IMR-90 (cell line): ENCODE measurements at regions not wholly inside any gene's neighbourhood (a gene's known extent, or its start where the extent isn't known, plus 50 kb on each side); places are given as distances from the start of the nearest gene placed in this dataset.

Experiments
- ATAC-seq: fragments of 200-7000 bp; cut with Tn5 transposase; 2 replicates; pipeline ENCODE4 v1.9.1; 2020; ENCODE audit warnings: low read depth, mild to moderate bottlenecking, moderate library complexity
- BruUV-seq: library from RNA; stranded (reverse); fragments of 400-500 nt; replicated peaks from 2 replicates; lab custom pipeline; 2021; lab: Mats Ljungman, UMichigan
- CTCF ChIA-PET: fragments of 300-600 bp; formaldehyde crosslinking; extraction: SDS; loops from one replicate; lab custom pipeline; 2021; ENCODE audit warnings: antibody characterized with exemption; lab: Yijun Ruan, JAX
- POLR2A ChIA-PET: fragments of 300-600 bp; sonication (Branson Sonifier 250); formaldehyde crosslinking; loops from one replicate; lab custom pipeline; 2022; ENCODE audit warnings: antibody characterized with exemption; ENCODE audit not compliant: unreplicated experiment; lab: Charles Lee
- DNase-seq: peaks from one replicate; pipeline ENCODE4 v3.0.0; 2013
- H2AFZ ChIP-seq: replicated peaks from 2 replicates; pipeline ENCODE3; 2013; ENCODE audit warnings: low read length, mild to moderate bottlenecking; ENCODE audit not compliant: poor library complexity
- H2AK5ac ChIP-seq: 2 replicates; pipeline ENCODE4 v1.6.1; 2013; ENCODE audit warnings: low read depth, low read length, inconsistent platforms
- H2AK9ac ChIP-seq: replicated peaks from 2 replicates; pipeline ENCODE3; 2013; ENCODE audit warnings: mild to moderate bottlenecking, low read depth, low read length, moderate library complexity; ENCODE audit not compliant: poor library complexity
- H2BK120ac ChIP-seq: 2 replicates; pipeline ENCODE4 v1.6.1; 2013; ENCODE audit warnings: low read depth, low read length, inconsistent platforms
- H2BK15ac ChIP-seq: 3 replicates; pipeline ENCODE4 v1.6.1; 2013; ENCODE audit warnings: low read depth, low read length, inconsistent platforms
- H2BK20ac ChIP-seq: 2 replicates; pipeline ENCODE4 v1.6.1; 2013; ENCODE audit warnings: low read depth, mild to moderate bottlenecking, inconsistent platforms, low read length, moderate library complexity
- H2BK5ac ChIP-seq: 2 replicates; pipeline ENCODE4 v1.6.1; 2013; ENCODE audit warnings: mild to moderate bottlenecking, low read depth, low read length, inconsistent platforms; ENCODE audit not compliant: poor library complexity, severe bottlenecking
- H3K14ac ChIP-seq: replicated peaks from 2 replicates; pipeline ENCODE4 v1.6.1; 2013; ENCODE audit warnings: low read depth, low read length, inconsistent platforms
- H3K18ac ChIP-seq: 2 replicates; pipeline ENCODE4 v1.6.1; 2013; ENCODE audit warnings: low read depth, low read length, control low read depth
- H3K23ac ChIP-seq: 2 replicates; pipeline ENCODE4 v1.6.1; 2013; ENCODE audit warnings: low read depth, low read length, inconsistent platforms
- H3K27ac ChIP-seq: 2 replicates; pipeline ENCODE4 v1.5.1; 2013; ENCODE audit warnings: mild to moderate bottlenecking, control low read depth, low read length; ENCODE audit not compliant: insufficient read depth
- H3K27me3 ChIP-seq: 2 replicates; pipeline ENCODE4 v1.6.1; 2013; ENCODE audit warnings: low read length; ENCODE audit not compliant: control insufficient read depth, insufficient read depth
- H3K36me3 ChIP-seq: 2 replicates; pipeline ENCODE4 v1.6.1; 2013; ENCODE audit warnings: low read length, mixed read lengths; ENCODE audit not compliant: control insufficient read depth, insufficient read depth
- H3K4ac ChIP-seq: 2 replicates; pipeline ENCODE4 v1.6.1; 2013; ENCODE audit warnings: low read depth, low read length, inconsistent platforms
- H3K4me1 ChIP-seq: 2 replicates; pipeline ENCODE4 v1.6.1; 2013; ENCODE audit warnings: low read length, mixed read lengths; ENCODE audit not compliant: control insufficient read depth, insufficient read depth
- H3K4me2 ChIP-seq: 2 replicates; pipeline ENCODE4 v1.6.1; 2013; ENCODE audit warnings: low read depth, mild to moderate bottlenecking, control low read depth, low read length, moderate library complexity
- H3K4me3 ChIP-seq: 2 replicates; pipeline ENCODE4 v1.5.1; 2013; ENCODE audit warnings: low read depth, mild to moderate bottlenecking, control low read depth, low read length, moderate library complexity; ENCODE audit not compliant: insufficient read depth
- H3K56ac ChIP-seq: 2 replicates; pipeline ENCODE4 v1.6.1; 2013; ENCODE audit warnings: low read length, inconsistent platforms; ENCODE audit not compliant: insufficient read depth; ENCODE audit errors: extremely low read depth
- H3K79me1 ChIP-seq, 2 experiments: 2 replicates each; pipeline ENCODE4 v1.6.1; 2013; ENCODE audit warnings: low read length in 2 of 2, inconsistent platforms in 1 of 2, low read depth in 1 of 2
- H3K9ac ChIP-seq: 2 replicates; pipeline ENCODE4 v1.6.1; 2013; ENCODE audit warnings: low read depth, low read length, control low read depth
- H3K9me1 ChIP-seq: 2 replicates; pipeline ENCODE4 v1.6.1; 2013; ENCODE audit warnings: low read length, inconsistent platforms; ENCODE audit not compliant: insufficient read depth
- H3K9me3 ChIP-seq: 2 replicates; pipeline ENCODE4 v1.6.1; 2013; ENCODE audit warnings: low read length; ENCODE audit not compliant: control insufficient read depth, insufficient read depth
- H4K20me1 ChIP-seq: 2 replicates; pipeline ENCODE4 v1.6.1; 2013; ENCODE audit warnings: low read length, inconsistent platforms; ENCODE audit not compliant: insufficient read depth
- H4K5ac ChIP-seq: 2 replicates; pipeline ENCODE4 v1.6.1; 2013; ENCODE audit warnings: mild to moderate bottlenecking, low read depth, low read length, control low read depth
- H4K8ac ChIP-seq, 2 experiments: 2 replicates each; pipeline ENCODE4 v1.6.1; 2013; ENCODE audit warnings: low read depth in 2 of 2, low read length in 2 of 2, control low read depth in 1 of 2, inconsistent platforms in 1 of 2
- H4K91ac ChIP-seq: 2 replicates; pipeline ENCODE4 v1.6.1; 2013; ENCODE audit warnings: low read depth, low read length, inconsistent platforms; ENCODE audit not compliant: insufficient read depth
- BHLHE40 ChIP-seq: fragments of 150-350 bp; IDR thresholded peaks from 2 replicates; pipeline ENCODE4 v1.6.1; 2016; ENCODE audit warnings: mild to moderate bottlenecking, low read depth, low read length
- CEBPB ChIP-seq: IDR thresholded peaks from 2 replicates; pipeline ENCODE4 v1.6.1; 2012; ENCODE audit warnings: low read depth, low read length, improper control_type of control experiment
- CHD1 ChIP-seq: IDR thresholded peaks from 2 replicates; pipeline ENCODE4 v1.6.1; 2012; ENCODE audit warnings: low read depth, low read length, improper control_type of control experiment
- MAFK ChIP-seq: IDR thresholded peaks from 2 replicates; pipeline ENCODE4 v1.6.1; 2012; ENCODE audit warnings: low read depth, low read length, improper control_type of control experiment
- MAZ ChIP-seq: IDR thresholded peaks from 2 replicates; pipeline ENCODE4 v1.6.1; 2012; ENCODE audit warnings: low read depth, mild to moderate bottlenecking, low read length, improper control_type of control experiment, moderate library complexity, borderline replicate concordance
- MXI1 ChIP-seq: IDR thresholded peaks from 2 replicates; pipeline ENCODE4 v1.6.1; 2012; ENCODE audit warnings: low read depth, mild to moderate bottlenecking, low read length, moderate library complexity, borderline replicate concordance
- NFE2L2 ChIP-seq: fragments of 150-350 bp; IDR thresholded peaks from 2 replicates; pipeline ENCODE4 v1.6.1; 2016; ENCODE audit warnings: low read depth, mild to moderate bottlenecking, low read length
- POLR2A ChIP-seq: IDR thresholded peaks from 2 replicates; pipeline ENCODE4 v1.6.1; 2012; ENCODE audit warnings: mild to moderate bottlenecking, low read depth, low read length
- RCOR1 ChIP-seq: IDR thresholded peaks from 2 replicates; pipeline ENCODE4 v1.6.1; 2012; ENCODE audit warnings: mild to moderate bottlenecking, low read length, improper control_type of control experiment; ENCODE audit not compliant: insufficient replicate concordance
- RFX5 ChIP-seq: IDR thresholded peaks from 2 replicates; pipeline ENCODE4 v1.8.0; 2012; ENCODE audit warnings: low read depth, mild to moderate bottlenecking, low read length, moderate library complexity
- SMC3 ChIP-seq: fragments of 150-350 bp; IDR thresholded peaks from 2 replicates; pipeline ENCODE4 v1.6.1; 2016; ENCODE audit warnings: low read depth, mild to moderate bottlenecking, antibody characterized with exemption, low read length, moderate library complexity
- WGBS, 2 experiments: methylation state at CpG; one replicate each; pipeline versions ENCODE4 v1.1.5 to v1.1.7; 2013; ENCODE audit warnings: missing lambda C conversion rate in 2 of 2; ENCODE audit not compliant: insufficient read length in 1 of 2; ENCODE audit errors: extremely low coverage in 2 of 2; 5-methylcytosine and 5-hydroxymethylcytosine counted together
- dilution Hi-C: fragments of 300-500 bp; cut with HindIII; formaldehyde crosslinking; loops from one replicate; pipeline ENCODE4 v1.14.3; 2018; ENCODE audit warnings: low sequenced_read_pairs; ENCODE audit not compliant: unreplicated experiment
- in situ Hi-C: fragments of 300-500 bp; cut with MboI; formaldehyde crosslinking; loops from 3 replicates; pipeline ENCODE4 v1.14.3; 2019; ENCODE audit warnings: low sequenced_read_pairs, inconsistent platforms, mixed read lengths
- intact Hi-C: fragments of 100-400 bp; cut with micrococcal nuclease; formaldehyde crosslinking; loops from 2 replicates; pipeline ENCODE4 v1.10.0; 2022
- TF ChIP-seq, protein P1 (sequence below): fragments of 150-350 bp; IDR thresholded peaks from 2 replicates; pipeline ENCODE4 v1.6.1; 2016; ENCODE audit warnings: low read depth, mild to moderate bottlenecking, low read length, moderate library complexity, borderline replicate concordance
- TF ChIP-seq, protein P2 (sequence below): conservative IDR thresholded peaks from 2 replicates; pipeline ENCODE4 v1.5.1; 2012; ENCODE audit warnings: mild to moderate bottlenecking, low read depth, low read length, improper control_type of control experiment
- TF ChIP-seq, protein P3 (sequence below): fragments of 150-350 bp; IDR thresholded peaks from 2 replicates; pipeline ENCODE4 v1.6.1; 2017; ENCODE audit warnings: mild to moderate bottlenecking, antibody characterized with exemption, low read length, low read depth

DNA sequence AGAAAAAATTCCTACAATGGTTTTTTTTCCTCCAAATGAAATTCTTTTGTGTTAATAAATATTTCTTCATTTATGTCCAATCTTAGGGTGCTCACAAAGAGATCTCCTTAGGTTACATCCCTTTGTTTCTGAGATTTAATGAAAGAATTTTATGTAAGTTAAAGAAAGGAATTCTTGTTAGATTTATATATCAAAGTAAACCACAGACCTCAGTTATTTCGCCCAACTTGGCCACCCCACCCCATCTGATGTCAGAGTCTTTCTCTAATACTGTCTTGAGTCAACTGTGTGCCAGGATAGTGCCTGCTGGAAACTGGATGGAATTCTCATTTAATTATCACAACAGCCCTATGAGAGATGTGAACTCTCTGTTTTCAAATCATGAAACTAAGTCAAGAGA, 259.9 kb downstream of the OPA1 start:
- ATAC-seq: no peak
- no peaks in the 10 kb centered on the region for H3K4me1 ChIP-seq
- H3K79me1 ChIP-seq: no peaks in the 10 kb centered on the region
- H2BK120ac ChIP-seq: no peak overlapping the region
- intact Hi-C loops: no loop called here
- no peak overlapping the region for H3K56ac ChIP-seq
- POLR2A ChIA-PET: no interaction called here
- TF ChIP-seq MXI1: no peak
- no peak for TF ChIP-seq MAZ
- TF ChIP-seq, protein P1, sequence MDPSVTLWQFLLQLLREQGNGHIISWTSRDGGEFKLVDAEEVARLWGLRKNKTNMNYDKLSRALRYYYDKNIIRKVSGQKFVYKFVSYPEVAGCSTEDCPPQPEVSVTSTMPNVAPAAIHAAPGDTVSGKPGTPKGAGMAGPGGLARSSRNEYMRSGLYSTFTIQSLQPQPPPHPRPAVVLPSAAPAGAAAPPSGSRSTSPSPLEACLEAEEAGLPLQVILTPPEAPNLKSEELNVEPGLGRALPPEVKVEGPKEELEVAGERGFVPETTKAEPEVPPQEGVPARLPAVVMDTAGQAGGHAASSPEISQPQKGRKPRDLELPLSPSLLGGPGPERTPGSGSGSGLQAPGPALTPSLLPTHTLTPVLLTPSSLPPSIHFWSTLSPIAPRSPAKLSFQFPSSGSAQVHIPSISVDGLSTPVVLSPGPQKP: no peak
- TF ChIP-seq NFE2L2: no peak
- TF ChIP-seq RCOR1: no peak
- no peak for TF ChIP-seq CHD1
- TF ChIP-seq POLR2A: no peak
- no peak for TF ChIP-seq CEBPB
- TF ChIP-seq, protein P2, sequence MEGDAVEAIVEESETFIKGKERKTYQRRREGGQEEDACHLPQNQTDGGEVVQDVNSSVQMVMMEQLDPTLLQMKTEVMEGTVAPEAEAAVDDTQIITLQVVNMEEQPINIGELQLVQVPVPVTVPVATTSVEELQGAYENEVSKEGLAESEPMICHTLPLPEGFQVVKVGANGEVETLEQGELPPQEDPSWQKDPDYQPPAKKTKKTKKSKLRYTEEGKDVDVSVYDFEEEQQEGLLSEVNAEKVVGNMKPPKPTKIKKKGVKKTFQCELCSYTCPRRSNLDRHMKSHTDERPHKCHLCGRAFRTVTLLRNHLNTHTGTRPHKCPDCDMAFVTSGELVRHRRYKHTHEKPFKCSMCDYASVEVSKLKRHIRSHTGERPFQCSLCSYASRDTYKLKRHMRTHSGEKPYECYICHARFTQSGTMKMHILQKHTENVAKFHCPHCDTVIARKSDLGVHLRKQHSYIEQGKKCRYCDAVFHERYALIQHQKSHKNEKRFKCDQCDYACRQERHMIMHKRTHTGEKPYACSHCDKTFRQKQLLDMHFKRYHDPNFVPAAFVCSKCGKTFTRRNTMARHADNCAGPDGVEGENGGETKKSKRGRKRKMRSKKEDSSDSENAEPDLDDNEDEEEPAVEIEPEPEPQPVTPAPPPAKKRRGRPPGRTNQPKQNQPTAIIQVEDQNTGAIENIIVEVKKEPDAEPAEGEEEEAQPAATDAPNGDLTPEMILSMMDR: no peak
- TF ChIP-seq SMC3: no peak
- TF ChIP-seq BHLHE40: no peak
- no peak for TF ChIP-seq RFX5
- no peak for TF ChIP-seq MAFK
- TF ChIP-seq, protein P3, sequence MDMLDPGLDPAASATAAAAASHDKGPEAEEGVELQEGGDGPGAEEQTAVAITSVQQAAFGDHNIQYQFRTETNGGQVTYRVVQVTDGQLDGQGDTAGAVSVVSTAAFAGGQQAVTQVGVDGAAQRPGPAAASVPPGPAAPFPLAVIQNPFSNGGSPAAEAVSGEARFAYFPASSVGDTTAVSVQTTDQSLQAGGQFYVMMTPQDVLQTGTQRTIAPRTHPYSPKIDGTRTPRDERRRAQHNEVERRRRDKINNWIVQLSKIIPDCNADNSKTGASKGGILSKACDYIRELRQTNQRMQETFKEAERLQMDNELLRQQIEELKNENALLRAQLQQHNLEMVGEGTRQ: no peak
- no peak overlapping the region for H3K4me2 ChIP-seq
- H3K14ac ChIP-seq: no peak overlapping the region
- no peaks in the 10 kb centered on the region for H3K9me3 ChIP-seq
- in situ Hi-C loops: no loop called here
- peaks cover 36% of the 10 kb centered on the region for H3K27me3 ChIP-seq
- H2AK5ac ChIP-seq: no peak overlapping the region
- no peak overlapping the region for H3K4ac ChIP-seq
- H2BK15ac ChIP-seq: no peak overlapping the region
- CTCF ChIA-PET: no interaction called here
- H4K20me1 ChIP-seq: no peaks in the 10 kb centered on the region
- H3K9me1 ChIP-seq: no peaks in the 10 kb centered on the region
- no TSS peak for BruUV-seq
- H4K91ac ChIP-seq: no peak overlapping the region
- H3K23ac ChIP-seq: no peak overlapping the region
- H4K5ac ChIP-seq: no peak overlapping the region
- WGBS, 2 experiments: no CpG with 5 or more reads among the region's 1 CpG
- no peak for DNase-seq
- no peak overlapping the region for H2BK20ac ChIP-seq
- H3K27ac ChIP-seq: no peak overlapping the region
- H3K36me3 ChIP-seq: no peaks in the 10 kb centered on the region
- no peak overlapping the region for H2AK9ac ChIP-seq
- no peak overlapping the region for H3K18ac ChIP-seq
- H4K8ac ChIP-seq: no peak overlapping the region
- no peak overlapping the region for H2BK5ac ChIP-seq
- H2AFZ ChIP-seq: no peak overlapping the region
- H3K4me3 ChIP-seq: no peak overlapping the region
- dilution Hi-C loops: no loop called here
- no peak overlapping the region for H3K9ac ChIP-seq
